ENCODE measurements at regions not wholly inside any gene's neighbourhood (a gene's known extent, or its start where the extent isn't known, plus 50 kb on each side); places are given as distances from the start of the nearest gene placed in this dataset.

DNA sequence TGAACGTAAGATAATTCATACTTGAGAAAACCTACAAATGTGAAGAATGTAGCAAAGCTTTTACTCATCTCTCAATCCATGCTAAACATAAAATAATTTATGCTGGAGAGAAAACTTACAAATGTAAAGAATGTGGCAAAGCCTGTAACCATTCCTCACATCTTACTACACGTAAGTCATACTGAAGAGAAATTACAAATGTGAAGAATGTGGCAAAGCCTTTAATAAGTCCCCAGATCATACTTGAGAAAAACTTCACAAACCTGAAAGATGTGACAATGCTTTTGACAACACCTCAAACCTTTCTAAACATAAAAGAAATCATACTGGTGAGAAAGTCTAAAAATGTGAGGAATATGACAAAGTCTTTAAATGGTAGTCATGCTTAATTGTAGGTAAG is 89.4 kb downstream of the ZNF675 start (continued):
- TF ChIP-seq, protein P1, sequence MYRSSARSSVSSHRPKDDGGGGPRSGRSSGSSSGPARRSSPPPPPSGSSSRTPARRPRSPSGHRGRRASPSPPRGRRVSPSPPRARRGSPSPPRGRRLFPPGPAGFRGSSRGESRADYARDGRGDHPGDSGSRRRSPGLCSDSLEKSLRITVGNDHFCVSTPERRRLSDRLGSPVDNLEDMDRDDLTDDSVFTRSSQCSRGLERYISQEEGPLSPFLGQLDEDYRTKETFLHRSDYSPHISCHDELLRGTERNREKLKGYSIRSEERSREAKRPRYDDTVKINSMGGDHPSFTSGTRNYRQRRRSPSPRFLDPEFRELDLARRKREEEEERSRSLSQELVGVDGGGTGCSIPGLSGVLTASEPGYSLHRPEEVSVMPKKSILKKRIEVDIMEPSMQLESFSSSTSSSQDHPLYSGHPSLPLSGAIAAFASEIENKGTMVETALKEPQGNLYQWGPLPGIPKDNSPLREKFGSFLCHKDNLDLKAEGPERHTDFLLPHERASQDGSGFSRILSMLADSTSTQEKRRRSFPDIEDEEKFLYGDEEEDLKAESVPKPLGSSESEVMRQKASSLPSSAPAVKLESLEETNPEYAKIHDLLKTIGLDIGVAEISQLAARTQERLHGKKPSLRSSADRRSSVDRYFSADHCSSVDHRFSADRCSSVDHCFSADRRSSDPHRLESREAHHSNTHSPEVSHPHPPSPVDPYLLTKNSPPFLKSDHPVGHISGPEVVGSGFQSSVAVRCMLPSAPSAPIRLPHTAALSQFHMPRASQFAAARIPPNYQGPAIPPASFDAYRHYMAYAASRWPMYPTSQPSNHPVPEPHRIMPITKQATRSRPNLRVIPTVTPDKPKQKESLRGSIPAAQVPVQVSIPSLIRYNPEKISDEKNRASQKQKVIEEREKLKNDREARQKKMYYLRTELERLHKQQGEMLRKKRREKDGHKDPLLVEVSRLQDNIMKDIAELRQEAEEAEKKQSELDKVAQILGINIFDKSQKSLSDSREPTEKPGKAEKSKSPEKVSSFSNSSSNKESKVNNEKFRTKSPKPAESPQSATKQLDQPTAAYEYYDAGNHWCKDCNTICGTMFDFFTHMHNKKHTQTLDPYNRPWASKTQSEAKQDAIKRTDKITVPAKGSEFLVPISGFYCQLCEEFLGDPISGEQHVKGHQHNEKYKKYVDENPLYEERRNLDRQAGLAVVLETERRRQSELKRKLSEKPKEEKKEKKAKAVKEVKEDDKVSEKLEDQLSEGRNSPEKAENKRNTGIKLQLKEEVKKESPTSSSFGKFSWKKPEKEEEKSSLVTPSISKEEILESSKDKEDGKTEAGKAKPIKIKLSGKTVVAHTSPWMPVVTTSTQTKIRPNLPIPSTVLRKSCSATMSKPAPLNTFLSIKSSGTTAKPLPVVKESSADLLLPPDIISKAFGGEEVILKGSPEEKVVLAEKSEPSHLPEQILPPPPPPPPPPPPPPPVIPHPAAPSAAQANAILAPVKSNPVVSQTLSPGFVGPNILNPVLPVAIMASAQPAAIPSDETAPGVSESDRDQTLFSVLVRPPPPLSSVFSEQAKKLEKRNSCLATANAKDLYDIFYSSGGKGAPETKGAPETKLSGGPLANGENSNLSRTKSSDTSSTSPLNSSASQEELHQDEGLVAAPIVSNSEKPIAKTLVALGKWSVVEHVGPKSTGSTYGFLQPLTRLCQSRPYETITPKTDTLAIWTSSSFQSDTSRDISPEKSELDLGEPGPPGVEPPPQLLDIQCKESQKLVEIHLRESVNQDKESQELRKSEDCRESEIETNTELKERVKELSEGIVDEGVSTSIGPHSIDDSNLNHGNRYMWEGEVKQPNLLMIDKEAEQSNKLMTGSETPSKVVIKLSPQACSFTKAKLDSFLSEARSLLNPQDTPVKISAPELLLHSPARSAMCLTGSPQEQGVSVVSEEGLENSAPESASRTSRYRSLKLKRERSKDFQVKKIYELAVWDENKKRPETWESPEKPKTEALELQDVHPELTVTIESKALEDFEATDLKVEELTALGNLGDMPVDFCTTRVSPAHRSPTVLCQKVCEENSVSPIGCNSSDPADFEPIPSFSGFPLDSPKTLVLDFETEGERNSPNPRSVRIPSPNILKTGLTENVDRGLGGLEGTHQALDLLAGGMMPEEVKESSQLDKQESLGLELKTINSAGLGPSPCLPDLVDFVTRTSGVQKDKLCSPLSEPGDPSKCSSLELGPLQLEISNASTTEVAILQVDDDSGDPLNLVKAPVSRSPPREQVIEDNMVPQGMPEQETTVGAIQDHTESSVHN (IDR thresholded peaks at IDR 0.05; ENCODE audit: borderline replicate concordance in 1 of 2, low read depth in 1 of 2), result no peak
- TF ChIP-seq MCM5 (IDR thresholded peaks at IDR 0.05; ENCODE audit: low read depth), result no peak
- no peak for TF ChIP-seq ZFP30 (CRISPR knock-in tag; IDR thresholded peaks at IDR 0.05; ENCODE audit: borderline replicate concordance)

DNA sequence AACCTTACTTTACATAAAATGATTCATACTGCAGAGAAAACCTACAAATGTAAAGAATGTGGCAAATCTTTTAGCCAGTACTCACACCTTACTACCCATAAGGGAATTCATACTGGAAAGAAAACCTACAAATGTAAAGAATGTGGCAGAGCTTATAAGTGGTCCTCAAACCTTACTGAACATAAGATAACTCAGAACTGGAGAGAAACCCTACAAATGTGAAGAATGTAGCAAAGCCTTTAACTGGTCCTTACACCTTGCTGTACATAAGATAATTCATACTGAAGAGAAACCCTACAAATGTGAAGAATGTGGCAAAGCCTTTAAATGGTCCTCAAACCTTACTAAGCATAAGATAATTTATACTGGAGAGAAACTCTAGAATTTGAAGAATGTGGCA is 90.1 kb downstream of the ZNF675 start:
- H3K27me3 ChIP-seq (ENCODE audit: control insufficient read depth in 2 of 2, insufficient read depth in 2 of 2, low read length in 2 of 2), result no peaks in the 10 kb centered on the region
- H3K27ac ChIP-seq (ENCODE audit: extremely low read depth, low read depth, low read length), result no peak overlapping the region
- H2AFZ ChIP-seq (ENCODE audit: low read depth, low read length), result no peak overlapping the region
- DNase-seq (ENCODE audit: extremely low read depth in 1 of 4, low spot score in 3 of 4), result no peak
- H3K4me2 ChIP-seq (ENCODE audit: insufficient read depth, low read length), result no peak overlapping the region
- ChIA-PET CTCF (ENCODE audit: low intra/inter-chr PET ratio) (no interaction called here), POLR2A (no interaction called here)
- ATAC-seq, result no peak
- H3K4me3 ChIP-seq, result no peak overlapping the region
- no peaks in the 10 kb centered on the region for H3K4me1 ChIP-seq (replicated peaks in 1 of 2; ENCODE audit: control insufficient read depth in 2 of 2, insufficient read depth in 2 of 2, low read length in 2 of 2)
- no peaks in the 10 kb centered on the region for H3K79me2 ChIP-seq (ENCODE audit: control insufficient read depth, insufficient read depth, low read length)
- BruUV-seq (replicated peaks), result no TSS peak
- H4K20me1 ChIP-seq (replicated peaks; ENCODE audit: control insufficient read depth, insufficient read depth, low read length), result no peaks in the 10 kb centered on the region
- H3K36me3 ChIP-seq (ENCODE audit: control insufficient read depth, insufficient read depth, low read length), result no peaks in the 10 kb centered on the region
- no peak overlapping the region for H3K9ac ChIP-seq (ENCODE audit: insufficient read depth in 1 of 2, low read depth in 2 of 2, low read length in 2 of 2)
- no peaks in the 10 kb centered on the region for H3K9me1 ChIP-seq (ENCODE audit: control insufficient read depth, insufficient read depth, low read length)
- no peak for FAIRE-seq
- in situ Hi-C loops (cut with MboI) (no loop called here), intact Hi-C loops (cut with micrococcal nuclease) (no loop called here)
- H3K9me3 ChIP-seq (replicated peaks; ENCODE audit: control insufficient read depth, insufficient read depth, low read depth, low read length), result no peaks in the 10 kb centered on the region
- TF ChIP-seq RBM22 (IDR thresholded peaks at IDR 0.05; ENCODE audit: low read depth, low read length, poor library complexity, severe bottlenecking), result no peak
- TF ChIP-seq ZNF778 (CRISPR knock-in tag; IDR thresholded peaks at IDR 0.05), result no peak
- TF ChIP-seq TCF3 (CRISPR knock-in tag; IDR thresholded peaks at IDR 0.05), result no peak
- TF ChIP-seq ZBTB1 (CRISPR knock-in tag; IDR thresholded peaks at IDR 0.05; ENCODE audit: borderline replicate concordance, low read depth), result no peak
- no peak for TF ChIP-seq ZNF316 (IDR thresholded peaks at IDR 0.05)
- no peak for TF ChIP-seq FOXJ2 (tag; IDR thresholded peaks at IDR 0.05)
- TF ChIP-seq HDGF (IDR thresholded peaks at IDR 0.05), result no peak
- TF ChIP-seq SMARCB1 (IDR thresholded peaks at IDR 0.05; ENCODE audit: insufficient read length, low read depth), result no peak
